ENCODE measurements at regions not wholly inside any gene's neighbourhood (a gene's known extent, or its start where the extent isn't known, plus 50 kb on each side); places are given as distances from the start of the nearest gene placed in this dataset.

GRCh38 chr1:218878369-218878768, 295.3 kb upstream of the LYPLAL1 start:
- no peaks in the 10 kb centered on the region for H3K27me3 ChIP-seq
- no peak overlapping the region for H3K27ac ChIP-seq
- FAIRE-seq (no peak), ATAC-seq (peak in 1 of 4 donors; percentile 37), DNase-seq (no peak)
- no peaks in the 10 kb centered on the region for H3K4me1 ChIP-seq
- 86 to 91% methylated on average over 1 of the region's 1 CpG for WGBS, 2 donors
- no peaks in the 10 kb centered on the region for H3K9me3 ChIP-seq
- H3K36me3 ChIP-seq, result no peaks in the 10 kb centered on the region
- intact Hi-C loops (cut with DNase I), result no loop called here
- no peak for TF ChIP-seq CTCF (IDR thresholded peaks at IDR 0.05)
- H3K4me3 ChIP-seq, result no peak overlapping the region

DNA sequence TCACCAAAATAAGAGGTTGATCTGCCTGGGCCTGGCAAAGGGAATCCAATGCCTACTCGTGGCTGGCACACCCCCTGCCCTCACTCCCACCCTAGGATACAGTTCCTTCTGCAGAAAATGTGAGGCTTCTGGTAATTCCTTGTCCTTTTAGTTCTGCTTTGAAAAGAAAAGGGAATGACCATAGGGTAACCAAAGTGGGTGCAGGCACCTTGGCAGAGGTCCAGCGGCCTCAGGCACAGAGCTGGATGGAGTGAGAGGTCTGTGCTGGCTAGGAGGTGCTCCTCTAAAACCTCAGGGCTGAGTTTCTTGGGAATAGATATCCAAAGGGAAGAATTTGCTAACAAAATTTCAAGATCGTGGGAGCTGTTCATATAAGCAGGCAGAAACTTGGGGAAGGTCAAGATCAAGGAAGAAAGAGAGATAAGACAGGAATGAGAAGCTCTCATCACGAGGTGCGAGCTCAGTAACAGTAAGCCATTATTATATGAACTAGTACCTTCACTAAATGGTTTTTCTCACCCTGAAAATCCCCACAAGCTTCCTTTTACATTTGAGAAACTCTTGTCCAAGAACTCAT, 293.1 kb upstream of the LYPLAL1 start:
- ATAC-seq (no peak), FAIRE-seq (no peak), DNase-seq (no peak)
- Histone ChIP-seq H3K4me3 (no peak overlapping the region), H3K9me3 (no peaks in the 10 kb centered on the region), H3K4me1 (no peaks in the 10 kb centered on the region), H3K36me3 (no peaks in the 10 kb centered on the region), H3K27ac (no peak overlapping the region), H3K27me3 (no peaks in the 10 kb centered on the region)
- WGBS, 2 donors, result 56 to 67% methylated on average over 5 of the region's 5 CpGs
- TF ChIP-seq CTCF (IDR thresholded peaks at IDR 0.05), result no peak
- intact Hi-C loops (cut with DNase I), result no loop called here

GRCh38 chr1:218882454-218882853, 291.2 kb upstream of the LYPLAL1 start:
- intact Hi-C loops (cut with DNase I), result no loop called here
- Histone ChIP-seq H3K27me3 (no peaks in the 10 kb centered on the region), H3K4me3 (no peak overlapping the region), H3K36me3 (no peaks in the 10 kb centered on the region), H3K9me3 (no peaks in the 10 kb centered on the region), H3K27ac (no peak overlapping the region), H3K4me1 (no peaks in the 10 kb centered on the region)
- 86 to 91% methylated on average over 6 of the region's 6 CpGs for WGBS, 2 donors
- no peak for TF ChIP-seq CTCF (IDR thresholded peaks at IDR 0.05)
- FAIRE-seq (no peak), ATAC-seq (no peak), DNase-seq (no peak)

- TF ChIP-seq CTCF (IDR thresholded peaks at IDR 0.05), result no peak
- no peak overlapping the region for H3K27ac ChIP-seq
- H3K9me3 ChIP-seq, result no peaks in the 10 kb centered on the region
- no peaks in the 10 kb centered on the region for H3K4me1 ChIP-seq
- intact Hi-C loops (cut with DNase I), result no loop called here
- no peak overlapping the region for H3K4me3 ChIP-seq
- no peaks in the 10 kb centered on the region for H3K36me3 ChIP-seq
- DNase-seq, result no peak
- WGBS, 2 donors, result 69 to 80% methylated on average over 6 of the region's 6 CpGs
- no peak for ATAC-seq
- H3K27me3 ChIP-seq, result no peaks in the 10 kb centered on the region
- FAIRE-seq, result no peak
These were observed 287.4 kb upstream of the LYPLAL1 start for GRCh38 chr1:218886101-218886871.

Data from pancreas (tissue), 10 donors.